KG1 (cell line): ENCODE measurements at regions not wholly inside any gene's neighbourhood (a gene's known extent, or its start where the extent isn't known, plus 50 kb on each side); places are given as distances from the start of the nearest gene placed in this dataset.

Experiments used
- DNase-seq: peaks from one replicate; lab custom pipeline; 2025; lab: John Stamatoyannopoulos, UW

DNA sequence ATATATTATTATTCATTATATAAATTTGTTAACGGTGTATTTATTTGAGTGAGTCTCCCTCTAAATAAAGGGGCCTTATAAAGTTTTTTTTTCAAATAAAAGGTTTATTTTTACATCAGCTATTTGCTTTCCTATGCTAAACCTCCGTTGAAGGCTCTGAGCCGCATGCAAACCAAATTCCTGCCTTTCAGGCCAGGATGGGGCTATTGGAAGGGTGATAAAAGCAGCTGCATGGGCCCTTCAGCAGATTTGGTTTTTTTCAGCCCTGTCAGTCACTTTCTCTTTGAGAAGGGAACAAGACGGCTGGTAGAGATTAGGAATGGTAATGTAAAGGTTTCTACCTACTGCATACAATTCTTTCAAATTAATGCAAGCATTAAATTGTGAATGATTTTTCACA is 244.2 kb downstream of the WNT5A start:
- no peak for DNase-seq

GRCh38 chr3:55241098-55241497 is 246.0 kb downstream of the WNT5A start:
- DNase-seq: no peak

DNA sequence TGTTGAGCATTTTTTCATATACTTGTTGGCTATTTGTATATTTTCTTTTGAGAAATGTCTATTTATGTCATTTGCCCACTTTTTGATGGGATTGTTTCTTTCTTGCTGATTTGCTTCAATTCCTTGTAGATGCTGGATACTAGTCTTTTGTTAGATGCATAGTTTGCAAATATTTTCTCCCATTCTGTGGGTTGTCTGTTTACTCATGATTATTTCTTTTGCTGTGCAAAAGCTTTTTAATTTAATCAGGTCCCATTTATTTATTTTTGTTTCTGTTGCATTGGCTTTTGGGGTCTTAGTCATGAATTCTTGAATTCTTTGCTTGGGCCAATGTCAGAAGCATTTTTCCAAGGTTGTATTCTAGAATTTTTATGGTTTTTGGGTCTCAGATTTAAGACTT is 251.7 kb downstream of the WNT5A start:
- no peak for DNase-seq

- DNase-seq: no peak
Measured at GRCh38 chr3:55226696-55227095, 260.4 kb downstream of the WNT5A start.

- DNase-seq: no peak
Measured at GRCh38 chr3:55218577-55218976, 268.5 kb downstream of the WNT5A start.

- no peak for DNase-seq
Measured at GRCh38 chr3:55207744-55208143, 279.4 kb downstream of the WNT5A start.

DNA sequence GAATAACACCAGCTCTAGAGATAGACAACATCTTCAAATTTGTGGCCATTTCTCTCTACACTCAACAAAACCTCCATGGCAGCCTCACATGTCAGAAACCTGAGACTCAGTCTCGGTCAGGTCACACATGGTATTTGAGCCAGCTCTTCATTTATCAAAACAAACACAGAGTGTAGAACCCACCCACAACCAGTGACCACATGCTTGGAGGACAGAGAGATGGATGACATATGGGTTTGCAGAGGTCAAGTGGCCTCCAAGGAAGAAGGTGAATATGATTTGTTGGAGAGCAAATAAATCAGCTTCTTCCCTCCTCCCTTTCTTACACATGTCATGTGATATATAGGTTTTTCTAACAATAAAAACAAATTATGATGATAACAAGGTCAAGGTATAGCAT is 278.1 kb upstream of the LRTM1 start:
- no peak for DNase-seq

- DNase-seq: no peak
Measured at GRCh38 chr3:55204417-55204816, 276.6 kb upstream of the LRTM1 start.

GRCh38 chr3:55203546-55203945 is 275.7 kb upstream of the LRTM1 start:
- DNase-seq: no peak

GRCh38 chr3:55203006-55203405 is 275.1 kb upstream of the LRTM1 start:
- DNase-seq: no peak

DNA sequence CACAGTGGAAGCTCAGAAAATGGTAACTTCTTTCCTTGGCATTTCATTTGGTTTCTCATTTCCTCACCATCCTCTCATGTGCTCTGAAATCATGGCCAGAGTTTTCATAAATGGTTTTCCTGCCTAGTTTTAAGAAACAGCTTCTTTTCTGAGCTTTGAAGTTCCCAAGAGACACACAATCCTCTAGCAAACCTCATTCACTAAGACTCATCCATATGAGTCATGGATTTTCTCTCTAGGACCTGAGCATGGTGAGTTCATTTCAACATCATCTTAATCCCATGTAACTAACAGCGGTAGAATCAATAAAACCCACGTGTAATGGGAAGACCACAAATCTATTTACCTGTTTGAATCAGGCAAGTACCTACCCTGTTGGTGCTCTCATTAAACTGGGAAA is 274.5 kb upstream of the LRTM1 start:
- DNase-seq: no peak

GRCh38 chr3:55201779-55202178 is 273.9 kb upstream of the LRTM1 start:
- DNase-seq: no peak

- DNase-seq: no peak
Measured at GRCh38 chr3:55200906-55201305, 273.0 kb upstream of the LRTM1 start.

DNA sequence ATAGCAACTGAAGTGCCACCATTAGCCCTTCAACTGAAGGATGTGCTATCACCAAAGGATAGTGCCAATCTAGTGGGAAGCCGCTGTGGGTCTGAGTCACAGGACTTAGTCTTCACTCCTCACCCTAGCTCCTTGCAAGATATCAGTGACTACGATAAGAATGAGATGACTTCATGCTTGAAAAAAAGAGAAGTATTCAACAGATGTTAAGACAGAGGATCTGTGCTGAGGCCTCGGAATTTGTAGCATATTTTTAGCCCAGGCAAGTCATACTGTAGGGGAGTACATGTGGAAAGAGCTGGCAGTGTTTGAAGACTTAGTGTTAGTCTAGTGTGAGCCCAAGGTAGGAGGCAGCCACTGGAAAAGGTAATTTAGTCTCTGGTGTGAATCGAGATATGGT is 270.7 kb upstream of the LRTM1 start:
- no peak for DNase-seq

- DNase-seq: no peak
Measured at GRCh38 chr3:55197021-55197420, 269.2 kb upstream of the LRTM1 start.

- no peak for DNase-seq
Measured at GRCh38 chr3:55196495-55196894, 268.6 kb upstream of the LRTM1 start.

GRCh38 chr3:55194376-55194775 is 266.5 kb upstream of the LRTM1 start:
- DNase-seq: no peak

- no peak for DNase-seq
Measured at GRCh38 chr3:55191911-55192775, 264.3 kb upstream of the LRTM1 start.

- no peak for DNase-seq
Measured at GRCh38 chr3:55190331-55190730, 262.5 kb upstream of the LRTM1 start.

DNA sequence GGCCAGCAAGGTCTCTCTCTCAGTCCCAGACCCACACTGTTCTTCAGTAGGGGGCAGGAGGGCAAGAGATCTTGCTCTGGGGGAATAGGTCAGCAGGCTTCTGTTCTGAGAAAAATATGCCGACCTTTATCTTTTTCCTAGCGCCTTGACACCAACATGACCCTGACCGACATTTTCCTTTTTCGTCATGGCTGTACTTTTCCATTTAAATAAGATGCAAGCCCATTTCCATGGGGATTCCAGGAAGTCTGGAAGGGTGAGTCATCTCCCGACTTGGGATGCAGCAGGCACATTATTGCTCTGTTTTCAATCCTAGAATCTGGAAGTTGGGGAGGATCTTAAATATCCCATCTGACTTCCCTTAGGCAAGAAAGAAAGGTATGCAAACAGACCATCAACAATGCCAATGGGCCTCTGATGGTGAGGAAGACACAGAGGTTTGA is 261.5 kb upstream of the LRTM1 start:
- no peak for DNase-seq

- no peak for DNase-seq
Measured at GRCh38 chr3:55185380-55185779, 257.5 kb upstream of the LRTM1 start.

DNA sequence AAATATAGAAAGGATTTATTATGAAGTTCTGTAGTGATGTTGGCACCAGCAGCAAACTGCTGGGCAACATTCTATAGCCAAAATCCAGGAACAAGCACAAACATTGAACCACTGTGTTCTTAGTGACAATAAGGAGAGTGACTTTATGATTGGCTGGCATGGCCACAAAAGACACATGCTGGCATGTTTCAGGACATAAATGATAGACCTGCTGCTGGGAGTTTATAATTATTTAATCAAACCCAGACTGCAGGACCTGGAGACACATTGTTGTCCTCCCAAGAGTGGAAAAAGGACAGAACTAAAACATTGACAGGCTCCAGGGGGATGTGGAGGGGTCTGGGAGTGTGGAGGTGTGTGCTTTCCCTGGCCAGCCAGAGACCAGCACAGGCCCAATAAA is 255.3 kb upstream of the LRTM1 start:
- no peak for DNase-seq

- peak; percentile 11 for DNase-seq
Measured at GRCh38 chr3:55180936-55181535, 253.2 kb upstream of the LRTM1 start.

- DNase-seq: no peak
Measured at GRCh38 chr3:55180161-55180560, 252.3 kb upstream of the LRTM1 start.
